NCI-H1105 treated with DMSO at 0.1 percent for 48 hours (cell line): ENCODE measurements at regions not wholly inside any gene's neighbourhood (a gene's known extent, or its start where the extent isn't known, plus 50 kb on each side); places are given as distances from the start of the nearest gene placed in this dataset.
"Not testable (repeated sequence)": the region's sequence is repeated elsewhere in the genome, so short reads cannot be mapped to it uniquely, and the experiment has no call there.

ENCODE experiments used
- DNase-seq: peaks from one replicate; lab custom pipeline; 2025; lab: John Stamatoyannopoulos, UW

DNA sequence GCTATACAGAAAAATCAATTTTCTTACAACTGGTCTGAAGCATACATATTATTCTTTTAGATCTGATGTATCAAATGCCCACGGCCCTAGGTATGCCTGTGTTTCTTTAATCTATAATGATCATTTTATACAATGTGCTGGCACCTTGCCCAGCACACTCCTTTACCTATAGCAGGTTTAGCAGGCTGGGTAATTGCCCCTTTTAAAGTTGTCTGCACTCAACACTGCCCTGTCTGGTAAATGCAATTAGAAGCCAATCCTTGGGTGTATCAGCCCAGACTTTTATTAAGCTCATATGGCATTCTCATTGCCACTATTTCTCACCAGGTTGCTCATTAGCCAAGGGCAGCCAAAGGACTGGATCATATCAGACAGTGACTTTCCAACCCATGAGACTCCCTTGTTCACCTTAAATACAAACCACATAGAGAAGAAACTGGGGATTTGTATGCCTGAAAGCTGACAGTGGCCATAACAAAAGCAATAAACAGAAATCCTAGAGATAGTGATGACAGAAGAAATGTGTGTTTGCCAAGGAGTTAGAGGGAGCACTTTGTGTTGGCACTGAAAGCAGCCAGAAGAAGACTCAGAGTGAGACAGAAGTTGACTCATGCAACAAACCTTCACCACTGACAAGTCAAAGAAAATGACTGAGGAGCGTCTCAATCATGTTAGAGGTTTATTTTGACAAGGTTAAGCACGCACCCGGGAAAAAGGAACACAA lies 334.2 kb downstream of the SPATA31A7 start:
- DNase-seq: peak; percentile 4

- not testable (repeated sequence) for DNase-seq
These were observed 335.8 kb downstream of the SPATA31A7 start for GRCh38 chr9:61525629-61526028.

- not testable (repeated sequence) for DNase-seq
These were observed 360.4 kb downstream of the SPATA31A7 start for GRCh38 chr9:61550101-61550748.

GRCh38 chr9:61571403-61572127 lies 381.7 kb downstream of the SPATA31A7 start:
- not testable (repeated sequence) for DNase-seq

DNA sequence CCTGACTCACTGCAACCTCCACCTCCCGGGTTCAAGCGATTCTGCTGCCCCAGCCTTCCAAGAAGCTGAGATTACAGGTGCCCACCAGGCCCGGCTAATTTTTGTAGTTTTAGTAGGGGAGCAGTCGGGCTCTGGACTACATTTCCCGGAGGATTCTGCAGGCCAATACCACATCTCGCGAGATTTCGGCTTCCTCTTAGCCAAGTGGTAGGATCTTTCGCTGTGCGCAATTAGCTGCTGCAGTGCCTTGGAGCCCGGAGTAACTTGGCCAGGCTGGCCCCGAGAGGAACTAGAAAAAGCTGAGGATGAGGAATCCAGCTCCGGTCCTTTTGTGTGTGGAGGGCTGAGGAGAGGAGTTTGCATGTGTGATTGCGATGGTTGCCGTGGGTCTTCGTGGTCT lies 382.5 kb downstream of the SPATA31A7 start:
- not testable (repeated sequence) for DNase-seq

DNA sequence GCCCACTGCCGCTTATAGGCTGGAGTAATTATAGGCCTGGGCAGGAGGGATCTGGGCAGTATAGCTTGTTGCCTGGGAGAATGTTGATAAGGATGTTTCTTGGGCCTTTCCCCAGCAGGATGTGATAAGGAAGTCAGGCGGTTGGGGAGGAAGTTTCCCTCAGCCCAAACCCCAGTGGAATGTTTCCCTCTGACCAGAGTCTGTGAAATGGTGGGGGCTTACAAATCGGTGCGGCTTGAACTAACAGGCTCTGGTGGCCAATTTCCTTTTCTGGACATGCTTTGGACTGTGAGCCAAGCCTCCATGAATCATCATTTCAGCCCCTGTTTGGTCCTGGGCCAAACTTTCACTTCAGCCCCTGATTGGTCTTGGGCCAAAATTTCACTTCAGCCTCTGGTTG lies 383.6 kb downstream of the SPATA31A7 start:
- not testable (repeated sequence) for DNase-seq
